ENCODE measurements at regions not wholly inside any gene's neighbourhood (a gene's known extent, or its start where the extent isn't known, plus 50 kb on each side); places are given as distances from the start of the nearest gene placed in this dataset.

GRCh38 chr10:31721096-31721495, 207.5 kb downstream of the ARHGAP12 start:
- no peak for TF ChIP-seq CTCF (IDR thresholded peaks at IDR 0.05)
- Histone ChIP-seq H3K4me1 (peaks cover 0 to 7% (median 0%) of the 10 kb centered on the region in 9 donors), H3K27ac (no peak overlapping the region), H3K9me3 (no peaks in the 10 kb centered on the region), H3K36me3 (no peaks in the 10 kb centered on the region), H3K4me3 (no peak overlapping the region), H3K27me3 (no peaks in the 10 kb centered on the region)
- DNase-seq (no peak), ATAC-seq (no peak)
- WGBS, 2 donors: 83 to 85% methylated on average over 5 of the region's 5 CpGs
- intact Hi-C loops (cut with DNase I): no loop called here

DNA sequence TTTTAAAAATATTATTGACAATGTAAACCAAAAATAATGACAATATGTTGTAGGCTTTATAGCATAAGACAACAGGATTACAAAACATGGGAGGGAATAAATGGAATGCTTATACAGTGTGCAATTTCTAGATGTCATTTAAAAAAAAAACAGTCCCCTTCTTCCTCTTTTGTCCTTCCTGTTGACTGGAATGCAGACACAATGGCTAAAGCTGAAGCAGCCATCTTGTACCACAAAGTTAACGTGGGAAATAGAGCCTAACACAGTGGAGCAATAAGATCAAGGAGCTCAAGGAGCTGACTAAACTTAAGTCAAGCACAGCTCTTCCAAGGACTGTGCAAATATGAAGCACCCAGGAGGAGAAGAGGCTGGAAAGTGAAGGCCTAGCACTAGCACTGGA, 208.1 kb downstream of the ARHGAP12 start:
- DNase-seq: no peak
- Histone ChIP-seq H3K36me3 (no peaks in the 10 kb centered on the region), H3K4me3 (no peak overlapping the region), H3K27me3 (no peaks in the 10 kb centered on the region), H3K27ac (no peak overlapping the region), H3K4me1 (peaks cover 0 to 7% (median 0%) of the 10 kb centered on the region in 9 donors), H3K9me3 (no peaks in the 10 kb centered on the region)
- ATAC-seq: no peak
- intact Hi-C loops (cut with DNase I): no loop called here
- WGBS, 2 donors: 84 to 93% methylated on average over 1 of the region's 1 CpG
- TF ChIP-seq CTCF (IDR thresholded peaks at IDR 0.05): no peak

DNA sequence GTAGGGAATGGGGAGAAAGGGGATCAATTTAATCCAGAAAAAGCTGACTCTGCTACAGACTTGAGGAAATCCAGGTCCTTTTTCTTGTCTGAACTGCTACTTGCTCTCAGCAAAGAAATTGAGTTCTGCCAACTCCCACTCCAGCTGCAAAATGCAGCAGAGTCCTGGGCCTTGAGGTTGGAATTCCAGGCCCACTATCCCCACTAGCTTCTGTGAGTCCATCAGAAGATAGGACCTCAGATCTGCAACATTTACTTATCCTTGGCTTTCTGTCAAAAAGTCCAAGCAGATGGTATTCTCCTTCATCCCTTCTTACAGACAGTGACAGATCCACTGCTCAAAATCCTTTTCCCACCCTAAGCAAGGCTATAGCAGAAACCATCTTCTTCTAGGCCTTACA, 219.2 kb downstream of the ARHGAP12 start:
- intact Hi-C loops (cut with DNase I): loop anchor here in 7 of 10 donors (2.0 to 10.0 kb wide), 10 partner anchors 48 to 927 kb away; partner anchors contain the start of gene ZEB1 (in 1 of the 7)
- Histone ChIP-seq H3K4me1 (peaks cover 15 to 53% (median 47%) of the 10 kb centered on the region in 9 donors), H3K9me3 (peaks cover 0 to 34% (median 15%) of the 10 kb centered on the region in 11 donors), H3K36me3 (no peaks in the 10 kb centered on the region), H3K27ac (peak overlapping the region; percentile 62 to 97 (median 88)), H3K27me3 (no peaks in the 10 kb centered on the region), H3K4me3 (no peak overlapping the region)
- DNase-seq (no peak), ATAC-seq (no peak)
- no peak for TF ChIP-seq CTCF (IDR thresholded peaks at IDR 0.05)

DNA sequence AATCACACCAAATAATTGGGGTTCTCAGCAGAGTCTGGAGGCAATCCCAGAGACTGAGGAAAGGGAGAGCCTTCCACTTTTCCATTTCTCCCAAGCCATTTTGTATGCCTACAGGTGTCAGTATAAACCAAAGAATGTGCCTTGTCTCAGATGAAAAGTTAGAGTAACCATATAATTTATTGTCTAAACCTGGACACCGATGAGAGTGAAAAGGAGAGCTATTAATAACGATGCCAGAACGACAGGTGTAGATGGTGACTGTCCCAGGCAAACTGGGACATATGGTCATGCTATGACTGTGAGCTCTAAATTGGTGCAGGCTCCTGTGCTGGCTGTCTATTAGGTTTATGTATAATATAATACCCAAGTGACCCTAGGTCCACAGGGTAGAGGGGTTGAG, 219.6 kb downstream of the ARHGAP12 start:
- H3K27me3 ChIP-seq: no peaks in the 10 kb centered on the region
- intact Hi-C loops (cut with DNase I): loop anchor here in 7 of 10 donors (2.0 to 10.0 kb wide), 10 partner anchors 48 to 927 kb away; partner anchors contain the start of gene ZEB1 (in 1 of the 7)
- WGBS, 2 donors: 50 to 63% methylated on average over 3 of the region's 3 CpGs
- DNase-seq: no peak
- H3K36me3 ChIP-seq: no peaks in the 10 kb centered on the region
- H3K27ac ChIP-seq: peak overlapping the region; percentile 62 to 97 (median 88)
- peak in 6 of 9 donors; percentile 40 to 60 (median 52) for TF ChIP-seq CTCF (IDR thresholded peaks at IDR 0.05)
- peaks cover 0 to 34% (median 15%) of the 10 kb centered on the region in 11 donors for H3K9me3 ChIP-seq
- ATAC-seq: peak in 3 of 8 donors; percentile 10 to 45 (median 34)
- peaks cover 15 to 57% (median 47%) of the 10 kb centered on the region in 9 donors for H3K4me1 ChIP-seq
- no peak overlapping the region for H3K4me3 ChIP-seq

Data from heart right ventricle (tissue), 16 donors.